H1 (cell line): ENCODE measurements at regions not wholly inside any gene's neighbourhood (a gene's known extent, or its start where the extent isn't known, plus 50 kb on each side); places are given as distances from the start of the nearest gene placed in this dataset.
A peak's percentile ranks its signal among the peaks of the same experiment; 100 is the strongest.

Experiments
- CTCF ChIA-PET: fragments of 300-600 bp; sonication (Branson Sonifier 250); formaldehyde crosslinking; loops from one replicate; lab custom pipeline; 2021; ENCODE audit not compliant: partially characterized antibody; lab: Charles Lee
- POLR2A ChIA-PET: fragments of 300-600 bp; sonication (Branson Sonifier 250); formaldehyde crosslinking; loops from one replicate; lab custom pipeline; 2021; ENCODE audit warnings: inconsistent platforms; ENCODE audit not compliant: partially characterized antibody; lab: Charles Lee
- DNase-seq, 2 experiments: peaks; one replicate each; pipeline versions ENCODE4 v3.0.0 to v3.0.0-alpha.2; 2010 to 2022; ENCODE audit warnings: low spot score in 2 of 2, low read depth in 1 of 2, mixed read lengths in 1 of 2
- FAIRE-seq: peaks from 2 replicates; lab custom pipeline; 2011; peaks lifted over from hg19 to GRCh38; lab: Jason Lieb, UNC
- H2AFZ ChIP-seq: 2 replicates; pipeline ENCODE4 v1.8.1; 2012; ENCODE audit warnings: low read length, inconsistent platforms
- H2AK5ac ChIP-seq: 2 replicates; pipeline ENCODE4 v1.6.1; 2013; ENCODE audit warnings: low read depth, low read length
- H2BK120ac ChIP-seq: replicated peaks from 2 replicates; pipeline ENCODE3; 2013; ENCODE audit warnings: low read depth, low read length, inconsistent platforms
- H2BK12ac ChIP-seq: 2 replicates; pipeline ENCODE4 v1.6.1; 2013; ENCODE audit warnings: low read depth, low read length
- H2BK15ac ChIP-seq: 2 replicates; pipeline ENCODE4 v1.6.1; 2013; ENCODE audit warnings: low read length
- H2BK20ac ChIP-seq: 2 replicates; pipeline ENCODE4 v1.6.1; 2013; ENCODE audit warnings: low read length
- H2BK5ac ChIP-seq: 2 replicates; pipeline ENCODE4 v1.6.1; 2013; ENCODE audit warnings: low read depth, low read length
- H3K14ac ChIP-seq: 2 replicates; pipeline ENCODE4 v1.6.1; 2013; ENCODE audit warnings: inconsistent platforms; ENCODE audit not compliant: insufficient read length
- H3K18ac ChIP-seq: 2 replicates; pipeline ENCODE4 v1.6.1; 2013; ENCODE audit warnings: low read length; ENCODE audit errors: extremely low read depth
- H3K23ac ChIP-seq: 2 replicates; pipeline ENCODE4 v1.6.1; 2013; ENCODE audit warnings: inconsistent platforms; ENCODE audit not compliant: insufficient read length
- H3K23me2 ChIP-seq: 2 replicates; pipeline ENCODE4 v1.6.1; 2013; ENCODE audit warnings: low read depth, low read length
- H3K27ac ChIP-seq: 2 replicates; pipeline ENCODE4 v1.6.1; 2011; ENCODE audit warnings: low read depth, low read length, inconsistent platforms
- H3K27me3 ChIP-seq, 4 experiments: replicated peaks in 1 of 4; 1 replicate in 1 of 4; 2 replicates in 3 of 4; pipeline versions ENCODE4 v1.6.1 to v1.8.1; 2011 to 2013; ENCODE audit warnings: low read length in 3 of 4, mild to moderate bottlenecking in 3 of 4, inconsistent platforms in 2 of 4, mixed read lengths in 2 of 4, moderate library complexity in 1 of 4; ENCODE audit not compliant: control insufficient read depth in 3 of 4, insufficient read depth in 3 of 4; ENCODE audit errors: extremely low read depth in 1 of 4
- H3K36me3 ChIP-seq, 4 experiments: 2 replicates each; pipeline versions ENCODE4 v1.6.1 to v1.8.1; 2011 to 2013; ENCODE audit warnings: mild to moderate bottlenecking in 4 of 4, low read length in 3 of 4, moderate library complexity in 2 of 4, control low read depth in 1 of 4, inconsistent platforms in 1 of 4; ENCODE audit not compliant: insufficient read depth in 4 of 4, control insufficient read depth in 2 of 4
- H3K4ac ChIP-seq: replicated peaks from 2 replicates; pipeline ENCODE3; 2013; ENCODE audit warnings: low read length, low read depth, mixed read lengths, inconsistent platforms; ENCODE audit not compliant: insufficient read length
- H3K4me1 ChIP-seq, 4 experiments: replicated peaks in 1 of 4; 1 replicate in 1 of 4; 2 replicates in 3 of 4; pipeline versions ENCODE4 v1.6.1 to v1.8.1; 2011 to 2013; ENCODE audit warnings: low read length in 3 of 4, inconsistent platforms in 2 of 4, mixed read lengths in 1 of 4; ENCODE audit not compliant: insufficient read depth in 4 of 4, control insufficient read depth in 3 of 4
- H3K4me2 ChIP-seq, 2 experiments: 2 replicates each; pipeline versions ENCODE4 v1.6.1 to v1.8.1; 2011 to 2013; ENCODE audit warnings: low read depth in 2 of 2, low read length in 2 of 2, control low read depth in 1 of 2, inconsistent platforms in 1 of 2, mild to moderate bottlenecking in 1 of 2; ENCODE audit not compliant: insufficient read depth in 1 of 2
- H3K4me3 ChIP-seq, 4 experiments: fragments of 200-600, 300-600 bp in 1 of 4; sonication (generic), shearing (Covaris generic), sonication (Bioruptor Twin) in 1 of 4; 2 replicates each; pipeline versions ENCODE4 v1.5.1 to v1.8.1; 2011 to 2016; ENCODE audit warnings: low read length in 4 of 4, low read depth in 3 of 4, control low read depth in 2 of 4, inconsistent platforms in 2 of 4, mild to moderate bottlenecking in 2 of 4, mixed read lengths in 1 of 4, moderate library complexity in 1 of 4; ENCODE audit not compliant: insufficient read depth in 2 of 4; ENCODE audit errors: extremely low read depth in 1 of 4
- H3K56ac ChIP-seq: replicated peaks from 2 replicates; pipeline ENCODE3; 2013; ENCODE audit warnings: low read depth, mild to moderate bottlenecking, mixed read lengths, low read length, inconsistent platforms; ENCODE audit not compliant: insufficient read length
- H3K79me1 ChIP-seq: 2 replicates; pipeline ENCODE4 v1.6.1; 2013; ENCODE audit warnings: low read depth, low read length, control low read depth
- H3K79me2 ChIP-seq, 2 experiments: 2 replicates each; pipeline versions ENCODE4 v1.6.1 to v1.8.1; 2012 to 2013; ENCODE audit warnings: low read length in 2 of 2, mild to moderate bottlenecking in 2 of 2, inconsistent platforms in 1 of 2; ENCODE audit not compliant: insufficient read depth in 2 of 2, control insufficient read depth in 1 of 2
- H3K9ac ChIP-seq, 4 experiments: replicated peaks in 1 of 4; 1 replicate in 1 of 4; 2 replicates in 3 of 4; pipeline versions ENCODE4 v1.6.1 to v1.8.1; 2011 to 2013; ENCODE audit warnings: low read depth in 3 of 4, low read length in 3 of 4, control low read depth in 2 of 4, mild to moderate bottlenecking in 2 of 4, moderate library complexity in 2 of 4, inconsistent platforms in 1 of 4; ENCODE audit errors: extremely low read depth in 1 of 4
- H3K9me3 ChIP-seq, 2 experiments: 2 replicates each; pipeline versions ENCODE4 v1.6.1 to v1.8.1; 2012 to 2013; ENCODE audit warnings: mild to moderate bottlenecking in 2 of 2, moderate library complexity in 2 of 2, control low read depth in 1 of 2, inconsistent platforms in 1 of 2, low read depth in 1 of 2, low read length in 1 of 2, mixed read lengths in 1 of 2; ENCODE audit not compliant: insufficient read depth in 2 of 2
- H4K20me1 ChIP-seq, 2 experiments: replicated peaks in 1 of 2; 2 replicates each; pipeline versions ENCODE3 to v1.8.1; 2011 to 2013; ENCODE audit warnings: inconsistent platforms in 2 of 2, low read length in 2 of 2, mild to moderate bottlenecking in 1 of 2; ENCODE audit not compliant: insufficient read depth in 2 of 2, control insufficient read depth in 1 of 2
- H4K5ac ChIP-seq: 2 replicates; pipeline ENCODE4 v1.6.1; 2013; ENCODE audit warnings: low read length, low read depth, mixed read lengths, inconsistent platforms; ENCODE audit not compliant: insufficient read length
- H4K8ac ChIP-seq: 2 replicates; pipeline ENCODE4 v1.8.0; 2013; ENCODE audit warnings: mild to moderate bottlenecking, moderate library complexity, low read length, inconsistent platforms; ENCODE audit not compliant: insufficient read depth; ENCODE audit errors: extremely low read depth
- H4K91ac ChIP-seq: replicated peaks from 2 replicates; pipeline ENCODE3; 2013; ENCODE audit warnings: low read length, mixed read lengths, inconsistent platforms; ENCODE audit not compliant: insufficient read length
- BACH1 ChIP-seq: IDR thresholded peaks from 2 replicates; pipeline ENCODE4 v1.6.1; 2012; ENCODE audit warnings: low read length, improper control_type of control experiment
- CBX8 ChIP-seq: fragments of 300-800, 300-1000 bp; sonication (generic); IDR thresholded peaks from 2 replicates; pipeline ENCODE4 v1.7.1; 2016; ENCODE audit warnings: low read depth, low read length, borderline replicate concordance
- GABPA ChIP-seq: IDR thresholded peaks from 2 replicates; pipeline ENCODE4 v1.6.1; 2011; ENCODE audit warnings: mild to moderate bottlenecking, low read length, moderate library complexity, borderline replicate concordance; ENCODE audit not compliant: insufficient read depth
- NRF1 ChIP-seq: IDR thresholded peaks from 2 replicates; pipeline ENCODE4 v1.6.1; 2011; ENCODE audit warnings: mild to moderate bottlenecking, low read depth, low read length, improper control_type of control experiment
- PHF8 ChIP-seq: fragments of 200-600 bp; sonication (generic); conservative IDR thresholded peaks from 2 replicates; pipeline ENCODE4 v1.7.1; 2012; ENCODE audit warnings: low read depth, mild to moderate bottlenecking, inconsistent platforms, low read length, moderate library complexity
- RAD21 ChIP-seq, 2 experiments: IDR thresholded peaks in 1 of 2; conservative IDR thresholded peaks in 1 of 2; 2 replicates each; pipeline ENCODE4 v1.6.1; 2011; ENCODE audit warnings: low read depth in 2 of 2, low read length in 2 of 2, improper control_type of control experiment in 1 of 2, inconsistent platforms in 1 of 2, mild to moderate bottlenecking in 1 of 2, moderate library complexity in 1 of 2
- RXRA ChIP-seq: IDR thresholded peaks from 2 replicates; pipeline ENCODE4 v1.6.1; 2011; ENCODE audit warnings: low read depth, mild to moderate bottlenecking, low read length, moderate library complexity; ENCODE audit not compliant: insufficient read depth
- TAF1 ChIP-seq: IDR thresholded peaks from 2 replicates; pipeline ENCODE4 v1.6.1; 2011; ENCODE audit warnings: mild to moderate bottlenecking, low read depth, low read length
- WGBS, 2 experiments: shearing (Covaris generic) in 1 of 2; methylation state at CpG; one replicate each; pipeline versions ENCODE4 v1.1.6 to v1.1.7; 2013 to 2015; ENCODE audit warnings: low lambda C conversion rate in 2 of 2, mixed read lengths in 2 of 2, inconsistent platforms in 1 of 2, low coverage in 1 of 2, missing lambda C conversion rate in 1 of 2; ENCODE audit not compliant: insufficient replicate concordance in 2 of 2, insufficient coverage in 1 of 2, insufficient read length in 1 of 2; ENCODE audit errors: extremely low coverage in 1 of 2, missing lambda C conversion rate in 1 of 2; 5-methylcytosine and 5-hydroxymethylcytosine counted together

DNA sequence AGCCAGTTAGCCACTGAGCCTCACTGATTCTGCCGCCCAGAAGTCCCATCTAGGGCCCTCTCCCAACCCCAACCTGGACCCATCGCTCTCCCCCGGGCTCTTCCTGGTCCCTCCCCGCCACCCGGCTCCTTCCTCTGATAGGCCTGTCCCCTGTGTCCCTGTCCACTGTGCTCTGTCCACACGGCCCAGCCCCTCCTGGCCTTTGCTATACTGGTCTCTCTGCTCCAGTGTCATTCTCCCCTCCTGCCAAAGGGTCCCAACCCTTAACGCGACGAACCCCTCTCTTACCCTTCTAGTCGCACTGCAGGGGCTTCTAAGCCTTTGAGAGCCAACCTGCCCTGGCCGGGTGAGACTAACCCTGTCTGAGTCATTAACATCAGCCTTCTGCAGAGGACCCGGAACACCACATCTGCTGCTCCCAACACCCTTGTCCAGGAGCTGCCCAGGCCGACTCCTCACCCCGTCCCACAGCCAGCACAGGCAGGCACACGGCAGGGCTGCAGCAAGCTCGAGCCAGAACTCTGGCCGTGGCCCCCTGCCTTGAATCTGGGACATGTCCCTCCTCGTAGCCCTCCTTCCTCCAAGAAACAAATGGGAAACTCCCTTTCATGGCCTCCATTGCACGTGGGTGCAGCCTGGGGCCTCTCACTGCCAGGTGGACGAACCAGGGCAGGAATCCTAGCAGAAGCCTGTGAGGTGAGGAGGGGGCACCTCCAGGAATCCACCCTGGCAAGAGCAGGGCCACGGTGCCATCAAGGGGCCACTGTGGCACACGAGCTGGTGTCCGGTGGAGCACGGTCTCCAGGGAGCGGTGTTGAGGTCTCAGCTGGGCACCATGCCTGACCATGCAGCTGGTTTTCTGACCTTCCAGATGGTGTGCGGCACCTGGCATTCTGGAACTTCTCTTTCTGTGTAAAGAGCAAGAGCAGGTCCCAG, 140.9 kb upstream of the IQSEC1 start:
- Histone ChIP-seq H3K23me2 (no peaks in the 10 kb centered on the region), H2BK120ac (no peak overlapping the region), H2AK5ac (no peak overlapping the region), H3K18ac (no peak overlapping the region; the same call in 1 of the 2 replicates), H2BK15ac (no peak overlapping the region), H3K9ac (no peak overlapping the region), H3K4me1 (peaks cover 0 to 4% (median 2%) of the 10 kb centered on the region in 4 experiments; a peak in 2 of 7 replicates), H4K8ac (no peak overlapping the region), H3K23ac (no peak overlapping the region), H3K56ac (no peak overlapping the region), H3K4me3 (no peak overlapping the region), H2BK20ac (no peak overlapping the region), H2BK12ac (no peak overlapping the region), H2BK5ac (no peak overlapping the region; the same call in 1 of the 2 replicates), H3K4me2 (no peak overlapping the region), H3K27ac (no peak overlapping the region), H3K4ac (no peak overlapping the region), H3K36me3 (no peaks in the 10 kb centered on the region), H4K20me1 (peaks cover 0 to 2% of the 10 kb centered on the region in 2 experiments), H2AFZ (no peak overlapping the region), H3K14ac (no peak overlapping the region), H3K79me2 (no peaks in the 10 kb centered on the region), H3K9me3 (no peaks in the 10 kb centered on the region), H4K91ac (peak overlapping the region; percentile 58), H3K79me1 (no peaks in the 10 kb centered on the region), H4K5ac (no peak overlapping the region), H3K27me3 (no peaks in the 10 kb centered on the region)
- POLR2A ChIA-PET: no interaction called here
- no peak for DNase-seq
- TF ChIP-seq RXRA (no peak), TAF1 (no peak), RAD21 (IDR thresholded peaks at IDR 0.05 in 1 of 2, conservative IDR thresholded peaks at IDR 0.05 in 1 of 2; ENCODE audit: low read depth in 2 of 2, low read length in 2 of 2) (no peak), BACH1 (no peak), GABPA (no peak), NRF1 (no peak), CBX8 (no peak), PHF8 (no peak)
- no peak for FAIRE-seq
- 84% methylated on average over 26 of the region's 26 CpGs; no CpG with 5 or more reads in 1 of the 2 experiments for WGBS, 2 experiments
- CTCF ChIA-PET: interaction anchor here (0.7 to 3.1 kb wide), 10 partner anchors 9 to 282 kb away, joined by 3 to 20 read pairs (median 4); no protein-coding TSS in a partner anchor
